Mammary epithelial cell (primary cell): ENCODE measurements at regions not wholly inside any gene's neighbourhood (a gene's known extent, or its start where the extent isn't known, plus 50 kb on each side); places are given as distances from the start of the nearest gene placed in this dataset.

Source experiments
- CTCF ChIP-seq, 2 donors: IDR thresholded peaks in 1 of 2; conservative IDR thresholded peaks in 1 of 2; 2 replicates each; pipeline ENCODE4 v1.5.1; 2011 to 2012; ENCODE audit warnings: inconsistent platforms in 2 of 2, low read length in 2 of 2, mild to moderate bottlenecking in 2 of 2, control low read depth in 1 of 2, low read depth in 1 of 2; ENCODE audit not compliant: insufficient read depth in 1 of 2; ENCODE audit errors: extremely low read depth in 1 of 2
- EZH2 ChIP-seq: IDR thresholded peaks from 2 replicates; pipeline ENCODE4 v1.6.1; 2012; ENCODE audit warnings: low read length, inconsistent platforms, borderline replicate concordance

- no peak for TF ChIP-seq EZH2
- TF ChIP-seq CTCF (conservative IDR thresholded peaks at IDR 0.05 in 1 of 2, IDR thresholded peaks at IDR 0.05 in 1 of 2; ENCODE audit: extremely low read depth in 1 of 2, insufficient read depth in 1 of 2, low read depth in 1 of 2, low read length in 2 of 2): no peak
These were observed 531.1 kb downstream of the ANXA1 start for GRCh38 chr9:73682789-73683188.
